Prostate gland (tissue), 2 donors: ENCODE measurements at regions not wholly inside any gene's neighbourhood (a gene's known extent, or its start where the extent isn't known, plus 50 kb on each side); places are given as distances from the start of the nearest gene placed in this dataset.

Experiments
- DNase-seq: peaks from one replicate; pipeline ENCODE4 v3.0.0-alpha.2; 2019; ENCODE audit warnings: low spot score
- H3K27ac ChIP-seq, 2 donors: fragments of 200-600 bp; sonication (generic); 2 replicates each; pipeline ENCODE4 v1.5.1; 2017 to 2019
- H3K27me3 ChIP-seq: fragments of 200-600 bp; sonication (generic); replicated peaks from 2 replicates; pipeline ENCODE4 v1.5.1; 2019; ENCODE audit not compliant: insufficient read depth
- H3K36me3 ChIP-seq, 2 donors: fragments of 200-600 bp; sonication (generic); 1 replicate in 1 of 2; 2 replicates in 1 of 2; pipeline versions ENCODE4 v1.5.1 to v1.8.1; 2017 to 2019
- H3K4me1 ChIP-seq: fragments of 200-600 bp; sonication (generic); replicated peaks from 2 replicates; pipeline ENCODE4 v1.5.1; 2019
- H3K4me3 ChIP-seq, 2 donors: fragments of 200-600 bp; sonication (generic); 2 replicates each; pipeline ENCODE4 v1.5.1; 2017 to 2019
- H3K9me3 ChIP-seq: fragments of 200-600 bp; sonication (generic); 2 replicates; pipeline ENCODE4 v1.5.1; 2017
- POLR2A ChIP-seq: fragments of 450-650 bp; IDR thresholded peaks from one replicate; pipeline ENCODE4 v1.6.1; 2016; ENCODE audit warnings: antibody characterized with exemption, mild to moderate bottlenecking
- POLR2AphosphoS5 ChIP-seq: sonication (generic); formaldehyde crosslinking; IDR thresholded peaks from one replicate; pipeline ENCODE4 v1.6.1; 2017; ENCODE audit warnings: antibody characterized with exemption
- WGBS: methylation state at CpG from one replicate; pipeline ENCODE4 v1.1.5; 2018; 5-methylcytosine and 5-hydroxymethylcytosine counted together
- intact Hi-C: fragments of 100-400 bp; cut with DNase I; formaldehyde crosslinking; loops from one replicate; pipeline ENCODE4 v1.14.2; 2022
- small RNA-seq, 2 donors: library from RNA; depleted of rRNA; stranded (forward); fragments of <200 nt; gene quantifications; one replicate each; pipeline ENCODE3, GENCODE V24; 2016
- TF ChIP-seq, protein P1 (sequence below), 4 experiments: fragments of 200-600 bp in 2 of 4; fragments of 450-650 bp in 2 of 4; sonication (generic) in 2 of 4; IDR thresholded peaks; 1 replicate in 3 of 4; 2 replicates in 1 of 4; pipeline ENCODE4 v1.5.1; 2016 to 2019; ENCODE audit warnings: antibody characterized with exemption in 4 of 4, mild to moderate bottlenecking in 2 of 4, moderate library complexity in 2 of 4

DNA sequence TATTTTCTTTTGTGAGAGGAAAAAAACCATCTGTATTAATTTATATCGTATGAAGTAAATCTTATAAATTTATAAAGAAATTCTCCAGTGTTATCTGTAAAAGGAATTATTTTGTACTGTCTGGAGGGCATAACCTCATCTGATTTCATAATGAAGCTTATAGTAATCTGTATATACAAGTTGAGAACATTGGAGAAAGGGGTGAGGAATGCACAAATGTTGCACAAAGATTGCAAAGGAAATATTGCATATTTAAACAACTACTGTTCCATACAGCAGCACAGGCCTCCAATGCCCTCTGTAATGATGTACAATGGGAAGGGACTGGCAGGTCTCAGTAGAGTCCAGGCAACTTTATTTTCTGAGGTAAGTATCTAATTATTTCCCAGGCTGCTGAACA is 50.8 kb upstream of the KCNJ16 start:
- TF ChIP-seq, protein P1, sequence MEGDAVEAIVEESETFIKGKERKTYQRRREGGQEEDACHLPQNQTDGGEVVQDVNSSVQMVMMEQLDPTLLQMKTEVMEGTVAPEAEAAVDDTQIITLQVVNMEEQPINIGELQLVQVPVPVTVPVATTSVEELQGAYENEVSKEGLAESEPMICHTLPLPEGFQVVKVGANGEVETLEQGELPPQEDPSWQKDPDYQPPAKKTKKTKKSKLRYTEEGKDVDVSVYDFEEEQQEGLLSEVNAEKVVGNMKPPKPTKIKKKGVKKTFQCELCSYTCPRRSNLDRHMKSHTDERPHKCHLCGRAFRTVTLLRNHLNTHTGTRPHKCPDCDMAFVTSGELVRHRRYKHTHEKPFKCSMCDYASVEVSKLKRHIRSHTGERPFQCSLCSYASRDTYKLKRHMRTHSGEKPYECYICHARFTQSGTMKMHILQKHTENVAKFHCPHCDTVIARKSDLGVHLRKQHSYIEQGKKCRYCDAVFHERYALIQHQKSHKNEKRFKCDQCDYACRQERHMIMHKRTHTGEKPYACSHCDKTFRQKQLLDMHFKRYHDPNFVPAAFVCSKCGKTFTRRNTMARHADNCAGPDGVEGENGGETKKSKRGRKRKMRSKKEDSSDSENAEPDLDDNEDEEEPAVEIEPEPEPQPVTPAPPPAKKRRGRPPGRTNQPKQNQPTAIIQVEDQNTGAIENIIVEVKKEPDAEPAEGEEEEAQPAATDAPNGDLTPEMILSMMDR (IDR thresholded peaks at IDR 0.05): no peak
- no peak for TF ChIP-seq POLR2A
- no peak for TF ChIP-seq POLR2AphosphoS5
- no peaks in the 10 kb centered on the region for H3K9me3 ChIP-seq
- H3K4me3 ChIP-seq: no peak overlapping the region
- H3K4me1 ChIP-seq: no peaks in the 10 kb centered on the region
- H3K27me3 ChIP-seq: no peaks in the 10 kb centered on the region
- DNase-seq: no peak
- intact Hi-C loops: no loop called here
- H3K36me3 ChIP-seq: no peaks in the 10 kb centered on the region
- WGBS: 87% methylated on average over 1 of the region's 1 CpG
- H3K27ac ChIP-seq: no peak overlapping the region

Small RNA genes lying in the stretch of these regions (small RNA-seq; reads per million reads assigned to genes)
- gene AC002545.1 (0 reads per million in 2 donors), gene RF00019 (0 reads per million in 2 donors)
